Kasumi-1 (cell line): ENCODE measurements at regions not wholly inside any gene's neighbourhood (a gene's known extent, or its start where the extent isn't known, plus 50 kb on each side); places are given as distances from the start of the nearest gene placed in this dataset.

ENCODE experiments used
- DNase-seq, 2 experiments: peaks; one replicate each; lab custom pipeline; 2025; lab: John Stamatoyannopoulos, UW

- DNase-seq: no peak
Measured at GRCh38 chr10:29026802-29027580, 261.9 kb upstream of the LYZL1 start.

DNA sequence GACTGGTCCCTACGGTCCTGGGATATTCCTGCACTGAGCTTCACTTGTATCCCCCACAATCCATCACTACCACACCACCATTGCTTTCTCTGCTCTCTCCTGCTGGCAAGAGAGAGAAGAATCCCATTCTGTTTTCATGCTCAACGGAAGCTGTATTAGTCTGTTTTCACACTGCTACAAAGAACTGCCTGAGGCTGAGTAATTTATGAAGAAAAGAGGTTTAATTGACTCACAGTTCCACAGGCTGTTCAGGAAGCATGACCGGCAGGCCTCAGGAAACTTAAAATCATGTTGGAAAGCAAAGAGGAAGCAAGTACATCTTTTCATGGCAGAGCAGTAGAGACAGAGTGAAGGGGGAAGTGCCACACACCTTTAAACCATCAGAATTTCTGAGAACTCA lies 260.4 kb upstream of the LYZL1 start:
- DNase-seq: no peak

DNA sequence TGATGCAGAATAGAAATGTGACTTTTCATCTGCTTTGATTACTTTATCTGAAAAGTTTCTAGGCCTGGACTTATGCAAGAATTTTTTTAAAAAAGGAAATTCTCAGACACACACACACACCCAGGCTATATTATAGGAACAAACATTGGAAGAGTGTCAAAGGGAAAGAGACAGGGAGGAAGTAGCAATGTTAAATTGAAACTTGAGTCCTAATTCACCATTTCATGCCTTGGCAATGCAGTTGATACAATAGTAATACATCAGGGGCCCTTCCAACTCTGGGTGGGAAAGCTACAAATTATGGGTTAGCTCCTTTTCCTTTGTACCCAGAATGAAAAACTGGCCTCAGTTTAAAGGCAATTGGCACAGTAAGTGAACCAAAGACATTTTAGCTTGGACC lies 258.0 kb upstream of the LYZL1 start:
- DNase-seq: no peak

- no peak for DNase-seq
Measured at GRCh38 chr10:29032169-29032568, 256.7 kb upstream of the LYZL1 start.

DNA sequence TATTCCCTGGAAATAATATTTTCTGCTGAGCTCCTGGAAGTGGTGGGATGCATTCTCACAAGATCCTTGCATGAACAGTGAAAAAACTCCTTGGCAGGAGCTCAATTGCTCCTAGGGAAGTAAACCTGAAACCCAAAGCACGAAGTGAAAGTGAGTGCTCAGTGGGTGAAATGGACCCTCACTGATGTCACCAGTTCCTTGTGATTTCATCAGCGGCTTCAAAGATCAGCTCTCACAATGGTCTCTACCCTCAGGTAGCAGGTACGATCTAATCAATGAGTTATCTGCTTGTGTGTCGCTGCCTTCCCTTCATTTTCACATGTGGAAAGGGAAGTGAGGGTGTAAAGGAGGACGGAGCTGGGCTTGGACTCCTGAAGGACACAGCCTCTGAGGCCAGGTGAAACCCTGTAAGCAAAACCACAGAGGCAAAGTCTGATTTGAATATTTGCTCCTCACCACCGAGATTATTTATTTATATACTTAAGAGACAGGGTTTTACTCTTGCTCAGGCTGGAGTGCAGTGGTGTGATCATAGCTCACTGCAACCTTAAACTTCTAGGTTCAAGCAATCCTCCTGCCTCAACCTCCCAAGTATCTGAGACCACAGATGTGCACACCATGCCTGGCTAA lies 255.4 kb upstream of the LYZL1 start:
- no peak for DNase-seq

GRCh38 chr10:29034592-29034991 lies 254.3 kb upstream of the LYZL1 start:
- DNase-seq: no peak

DNA sequence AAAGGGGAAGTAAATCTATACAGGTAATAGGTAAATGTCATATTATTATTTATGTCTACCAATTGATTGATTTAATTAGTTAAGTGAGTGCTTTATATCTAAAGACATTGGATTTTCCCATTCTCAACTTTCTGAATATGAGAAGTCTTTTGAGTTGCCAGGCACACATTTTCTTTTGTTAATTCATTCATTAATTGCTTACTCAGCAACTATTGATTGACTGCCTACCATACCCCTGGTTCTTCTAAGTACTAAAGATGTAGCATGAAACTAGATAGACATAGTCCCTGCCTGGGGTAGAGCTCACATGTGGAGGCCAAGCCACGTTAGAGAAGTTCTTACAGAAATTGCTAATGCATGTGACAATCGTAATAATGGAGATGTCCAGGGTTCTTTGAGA lies 253.1 kb upstream of the LYZL1 start:
- no peak for DNase-seq

DNA sequence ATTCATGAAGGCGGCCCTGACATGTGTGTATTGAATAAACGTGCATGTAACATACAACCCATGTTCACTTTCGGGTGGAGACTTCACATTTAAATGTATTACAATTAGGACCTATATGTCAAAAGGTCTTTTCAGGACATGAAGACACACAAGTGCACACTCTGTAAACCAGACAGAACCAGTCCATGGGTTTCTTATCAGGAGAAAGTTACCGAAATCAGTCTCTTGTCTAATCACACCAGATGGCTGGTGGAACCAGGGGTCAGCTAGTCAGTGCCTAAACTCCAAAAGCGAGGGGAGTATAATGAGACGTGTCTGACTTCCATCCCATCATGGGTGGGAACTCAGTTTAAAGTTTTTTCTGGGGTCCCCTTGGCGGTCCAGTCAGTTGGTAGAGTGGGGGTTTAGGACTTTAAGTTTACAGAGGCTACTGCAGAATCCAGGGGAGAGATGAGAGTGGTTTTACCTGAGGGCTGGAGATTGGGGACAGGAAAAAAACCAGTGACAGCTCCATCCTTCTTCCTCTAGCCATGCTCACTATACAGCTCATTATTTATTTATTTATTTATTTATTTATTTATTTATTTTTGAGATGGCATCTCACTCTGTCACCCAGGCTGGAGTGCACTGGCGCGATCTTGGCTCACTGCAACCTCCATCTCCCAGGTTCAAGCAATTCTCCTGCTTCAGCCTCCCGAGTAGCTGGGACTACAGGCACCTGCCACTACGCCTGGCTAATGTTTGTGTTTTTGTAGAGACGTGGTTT lies 251.3 kb upstream of the LYZL1 start:
- no peak for DNase-seq

GRCh38 chr10:29039091-29039490 lies 249.8 kb upstream of the LYZL1 start:
- no peak for DNase-seq

- no peak for DNase-seq
Measured at GRCh38 chr10:29039677-29040189, 249.1 kb upstream of the LYZL1 start.

GRCh38 chr10:29041616-29042015 lies 247.3 kb upstream of the LYZL1 start:
- DNase-seq: no peak

- DNase-seq: no peak
Measured at GRCh38 chr10:29048506-29048905, 240.4 kb upstream of the LYZL1 start.

- no peak for DNase-seq
Measured at GRCh38 chr10:29050081-29050480, 238.8 kb upstream of the LYZL1 start.

DNA sequence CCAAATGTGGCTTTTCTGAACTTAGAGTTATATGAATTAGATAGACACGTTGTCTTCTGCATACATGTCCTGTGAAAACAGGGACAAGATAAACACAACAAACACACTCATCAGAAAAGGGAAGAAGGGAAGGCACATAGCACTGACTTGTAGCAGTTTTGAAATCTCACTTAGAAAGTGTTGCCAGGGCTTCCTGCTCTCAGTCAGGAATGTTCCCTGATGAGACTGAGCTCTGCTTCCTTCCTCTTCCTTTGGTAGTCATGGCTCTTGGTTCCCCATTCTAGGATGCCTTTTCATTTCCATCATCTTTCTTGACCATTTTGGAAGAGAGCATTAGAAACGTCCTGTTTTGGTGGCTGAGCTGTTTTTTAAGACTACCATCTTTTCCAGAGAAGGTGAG lies 233.8 kb upstream of the LYZL1 start:
- peak; percentile 5 to 17 for DNase-seq

DNA sequence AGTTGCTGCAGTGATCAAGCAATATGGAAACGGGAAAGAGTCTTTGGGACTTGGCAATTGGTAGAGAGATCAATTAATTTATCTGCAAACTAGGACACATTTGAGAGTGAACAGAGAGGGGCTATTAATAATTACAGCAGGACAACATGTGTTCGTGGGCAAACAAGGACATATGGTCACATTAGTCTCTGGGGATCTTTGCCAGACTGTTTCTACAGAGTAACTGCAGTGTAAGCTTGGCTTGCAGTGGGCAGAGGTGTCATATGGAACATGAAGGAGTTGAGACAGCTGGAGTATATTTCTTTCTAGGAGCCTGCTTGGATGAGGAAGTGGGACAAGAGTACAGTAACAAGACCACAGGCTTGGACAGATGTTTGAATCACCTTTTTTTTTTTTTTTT lies 232.1 kb upstream of the LYZL1 start:
- no peak for DNase-seq

DNA sequence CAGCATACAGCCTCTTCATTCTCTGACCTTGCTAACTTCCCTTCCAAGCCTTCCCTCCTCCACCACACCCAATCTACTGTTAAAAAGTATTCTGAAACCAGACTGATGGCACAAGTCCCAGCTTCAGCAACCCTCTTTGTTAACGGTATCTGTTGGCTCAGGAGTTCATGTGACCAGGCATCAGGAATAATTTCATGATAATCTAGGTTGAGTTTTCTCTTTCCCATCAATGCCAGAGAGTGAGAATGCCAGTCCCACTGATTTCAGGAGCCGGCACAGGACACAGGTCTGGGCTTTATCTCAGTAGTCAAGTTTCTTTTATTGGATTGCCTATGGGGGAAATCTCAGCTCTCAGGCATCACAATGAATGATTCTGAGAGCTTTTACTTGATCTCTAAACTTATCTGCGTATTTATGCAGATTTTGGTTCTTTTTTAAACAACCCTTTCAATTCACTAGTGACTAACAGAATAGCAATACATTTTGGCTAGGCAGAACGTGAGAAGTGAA lies 231.0 kb upstream of the LYZL1 start:
- DNase-seq: no peak

DNA sequence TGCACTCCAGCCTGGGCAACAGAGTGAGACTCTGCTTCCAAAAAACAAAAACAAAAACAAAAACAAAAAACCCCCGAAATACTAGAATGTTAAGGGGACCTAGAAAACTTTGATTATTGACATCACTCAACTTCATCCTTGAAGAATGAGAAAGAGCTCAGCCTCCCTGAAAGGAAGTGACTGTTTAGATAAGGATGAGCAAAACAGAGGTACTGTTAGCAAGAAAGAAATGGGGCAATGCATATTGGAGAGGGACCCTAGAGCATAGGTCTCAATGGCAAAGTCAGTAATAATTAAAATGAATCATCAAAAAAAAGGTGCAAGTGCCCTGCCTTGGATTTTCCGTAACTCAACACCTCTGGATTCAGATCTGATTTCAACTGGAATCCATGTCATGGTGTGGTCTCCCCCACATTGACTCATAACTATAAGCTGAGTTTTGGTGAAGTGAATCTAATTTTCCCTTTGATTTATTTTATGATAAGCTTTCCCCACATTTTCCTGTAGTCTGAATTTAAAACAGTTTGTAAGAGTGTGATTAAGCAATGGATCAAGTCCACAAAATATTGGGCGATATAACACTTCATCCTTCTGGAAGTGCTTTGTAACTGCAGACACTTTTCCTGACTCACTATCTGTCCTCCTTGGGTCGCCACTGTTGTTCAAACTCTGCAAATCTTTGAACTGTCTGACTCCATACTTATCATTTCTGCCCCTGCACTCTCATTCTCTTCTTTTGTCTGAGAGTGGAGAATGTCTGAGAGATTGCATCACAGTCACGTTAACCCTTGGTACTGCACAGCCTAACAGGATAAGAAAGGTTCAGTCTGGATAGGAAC lies 224.8 kb upstream of the LYZL1 start:
- DNase-seq: no peak

- DNase-seq: no peak
Measured at GRCh38 chr10:29064680-29065079, 224.2 kb upstream of the LYZL1 start.

- no peak for DNase-seq
Measured at GRCh38 chr10:29067161-29067560, 221.7 kb upstream of the LYZL1 start.

GRCh38 chr10:29067628-29068027 lies 221.2 kb upstream of the LYZL1 start:
- DNase-seq: no peak

- DNase-seq: no peak
Measured at GRCh38 chr10:29068302-29068701, 220.6 kb upstream of the LYZL1 start.

GRCh38 chr10:29068966-29069365 lies 219.9 kb upstream of the LYZL1 start:
- no peak for DNase-seq
